Endothelial cell of umbilical vein (primary cell): ENCODE measurements at regions not wholly inside any gene's neighbourhood (a gene's known extent, or its start where the extent isn't known, plus 50 kb on each side); places are given as distances from the start of the nearest gene placed in this dataset.

Experiments used
- BruUV-seq: library from RNA; stranded (reverse); fragments of 400-500 nt; replicated peaks from 2 replicates; lab custom pipeline; 2021; lab: Mats Ljungman, UMichigan
- CTCF ChIA-PET: fragments of 300-600, 350-600 bp; sonication (Branson Sonifier 250); formaldehyde crosslinking; loops from one replicate; lab custom pipeline; 2021; ENCODE audit warnings: antibody characterized with exemption, inconsistent platforms; lab: Charles Lee
- POLR2A ChIA-PET: fragments of 300-600, 350-600 bp; sonication (Branson Sonifier 250); formaldehyde crosslinking; loops from one replicate; lab custom pipeline; 2021; ENCODE audit warnings: antibody characterized with exemption, inconsistent platforms; lab: Charles Lee
- DNase-seq: peaks from one replicate; pipeline ENCODE4 v3.0.0-alpha.2; 2011; ENCODE audit warnings: low read depth, low spot score
- FAIRE-seq: peaks from 2 replicates; lab custom pipeline; 2011; peaks lifted over from hg19 to GRCh38; lab: Jason Lieb, UNC
- H2AFZ ChIP-seq: 2 replicates; pipeline ENCODE4 v1.6.0; 2012; ENCODE audit warnings: low read depth, low read length, control low read depth, inconsistent platforms
- H3K27ac ChIP-seq: 2 replicates; pipeline ENCODE4 v1.5.1; 2011; ENCODE audit warnings: low read depth, mild to moderate bottlenecking, control low read depth, low read length, moderate library complexity; ENCODE audit not compliant: insufficient read depth
- H3K27me3 ChIP-seq, 2 experiments: 2 replicates each; pipeline versions ENCODE4 v1.6.0 to v1.6.1; 2011; ENCODE audit warnings: low read length in 2 of 2, mixed read lengths in 1 of 2; ENCODE audit not compliant: control insufficient read depth in 2 of 2, insufficient read depth in 2 of 2
- H3K36me3 ChIP-seq, 2 experiments: 2 replicates in 1 of 2; 3 replicates in 1 of 2; pipeline ENCODE4 v1.5.1; 2011; ENCODE audit warnings: low read length in 2 of 2, mild to moderate bottlenecking in 1 of 2, moderate library complexity in 1 of 2; ENCODE audit not compliant: control insufficient read depth in 2 of 2, insufficient read depth in 2 of 2; ENCODE audit errors: extremely low read depth in 1 of 2
- H3K4me1 ChIP-seq: 3 replicates; pipeline ENCODE4 v1.5.1; 2011; ENCODE audit warnings: mild to moderate bottlenecking, low read length; ENCODE audit not compliant: control insufficient read depth, insufficient read depth; ENCODE audit errors: extremely low read depth
- H3K4me2 ChIP-seq: 2 replicates; pipeline ENCODE4 v1.6.1; 2011; ENCODE audit warnings: low read length, control low read depth, mixed read lengths; ENCODE audit not compliant: insufficient read depth
- H3K4me3 ChIP-seq, 3 experiments: fragments of 200-600 bp in 1 of 3; sonication (generic), shearing (Covaris generic) in 1 of 3; replicated peaks in 1 of 3; 2 replicates each; pipeline ENCODE4 v1.5.1; 2011 to 2016; ENCODE audit warnings: control low read depth in 3 of 3, low read length in 3 of 3, mild to moderate bottlenecking in 2 of 3, inconsistent platforms in 1 of 3, low read depth in 1 of 3, moderate library complexity in 1 of 3; ENCODE audit not compliant: insufficient read depth in 1 of 3
- H3K79me2 ChIP-seq: 2 replicates; pipeline ENCODE4 v1.6.0; 2012; ENCODE audit warnings: low read length, inconsistent platforms; ENCODE audit not compliant: control insufficient read depth, insufficient read depth
- H3K9ac ChIP-seq: replicated peaks from 2 replicates; pipeline ENCODE3; 2011; ENCODE audit warnings: low read length, control low read depth; ENCODE audit not compliant: insufficient read depth; ENCODE audit errors: extremely low read depth
- H3K9me1 ChIP-seq: replicated peaks from 3 replicates; pipeline ENCODE4 v1.6.0; 2011; ENCODE audit warnings: mild to moderate bottlenecking, low read length; ENCODE audit not compliant: control insufficient read depth, insufficient read depth; ENCODE audit errors: extremely low read depth
- H3K9me3 ChIP-seq: replicated peaks from 2 replicates; pipeline ENCODE4 v1.5.1; 2012; ENCODE audit warnings: low read length, inconsistent platforms; ENCODE audit not compliant: control insufficient read depth, insufficient read depth
- H4K20me1 ChIP-seq: replicated peaks from 2 replicates; pipeline ENCODE3; 2011; ENCODE audit warnings: mild to moderate bottlenecking, low read length; ENCODE audit not compliant: control insufficient read depth, insufficient read depth; ENCODE audit errors: extremely low read depth
- EZH2 ChIP-seq: IDR thresholded peaks from 2 replicates; pipeline ENCODE4 v1.6.1; 2012; ENCODE audit warnings: borderline replicate concordance, low read depth, mild to moderate bottlenecking, moderate library complexity, low read length, inconsistent platforms; ENCODE audit not compliant: severe bottlenecking
- FOS ChIP-seq: IDR thresholded peaks from 2 replicates; pipeline ENCODE4 v1.6.1; 2011; ENCODE audit warnings: mild to moderate bottlenecking, low read length, moderate library complexity, borderline replicate concordance; ENCODE audit not compliant: insufficient read depth
- GATA2 ChIP-seq: IDR thresholded peaks from 2 replicates; pipeline ENCODE4 v1.7.0; 2011; ENCODE audit warnings: low read depth, mild to moderate bottlenecking, moderate library complexity, mixed read lengths, low read length; ENCODE audit not compliant: insufficient read length, insufficient read depth
- JUN ChIP-seq: IDR thresholded peaks from 2 replicates; pipeline ENCODE4 v1.6.1; 2011; ENCODE audit warnings: borderline replicate concordance, low read depth; ENCODE audit not compliant: insufficient read length, insufficient read depth
- MAX ChIP-seq: IDR thresholded peaks from 2 replicates; pipeline ENCODE4 v1.6.1; 2011; ENCODE audit not compliant: insufficient read depth, insufficient read length
- MYC ChIP-seq: IDR thresholded peaks from one replicate; pipeline ENCODE4 v1.6.1; 2011; ENCODE audit warnings: mild to moderate bottlenecking, low read depth, low read length
- POLR2A ChIP-seq: IDR thresholded peaks from 2 replicates; pipeline ENCODE4 v1.6.1; 2012; ENCODE audit warnings: low read depth, mild to moderate bottlenecking, control low read depth, low read length
- POLR2AphosphoS5 ChIP-seq: IDR thresholded peaks from 2 replicates; pipeline ENCODE4 v1.6.1; 2012; ENCODE audit warnings: low read depth, mild to moderate bottlenecking, control low read depth, low read length, moderate library complexity; ENCODE audit not compliant: insufficient read depth
- dilution Hi-C: fragments of 300-500 bp; cut with MboI; formaldehyde crosslinking; loops from one replicate; pipeline ENCODE4 v1.15.0; 2019; ENCODE audit warnings: low sequenced_read_pairs; ENCODE audit not compliant: extremely low pct_ligation_motif_present
- intact Hi-C: fragments of 100-400 bp; cut with micrococcal nuclease; formaldehyde crosslinking; loops from one replicate; pipeline ENCODE4 v1.10.0; 2022
- TF ChIP-seq, protein P1 (sequence below), 2 donors: IDR thresholded peaks; 1 replicate in 1 of 2; 2 replicates in 1 of 2; pipeline ENCODE4 v1.5.1; 2011; ENCODE audit warnings: low read length in 2 of 2, mild to moderate bottlenecking in 2 of 2, moderate library complexity in 2 of 2, control low read depth in 1 of 2, inconsistent platforms in 1 of 2, low read depth in 1 of 2; ENCODE audit not compliant: insufficient read depth in 1 of 2; ENCODE audit errors: extremely low read depth in 1 of 2

- Histone ChIP-seq H3K36me3 (no peaks in the 10 kb centered on the region), H3K79me2 (no peaks in the 10 kb centered on the region), H3K9me3 (no peaks in the 10 kb centered on the region), H2AFZ (no peak overlapping the region), H3K9ac (no peak overlapping the region), H3K4me3 (no peak overlapping the region), H3K4me1 (no peaks in the 10 kb centered on the region), H3K4me2 (no peak overlapping the region), H3K27me3 (no peaks in the 10 kb centered on the region), H3K27ac (no peak overlapping the region), H4K20me1 (no peaks in the 10 kb centered on the region), H3K9me1 (no peaks in the 10 kb centered on the region)
- no peak for FAIRE-seq
- dilution Hi-C loops: no loop called here
- TF ChIP-seq GATA2 (no peak), JUN (no peak), MAX (no peak), POLR2AphosphoS5 (no peak), FOS (no peak), POLR2A (no peak), MYC (no peak), EZH2 (no peak)
- TF ChIP-seq, protein P1, sequence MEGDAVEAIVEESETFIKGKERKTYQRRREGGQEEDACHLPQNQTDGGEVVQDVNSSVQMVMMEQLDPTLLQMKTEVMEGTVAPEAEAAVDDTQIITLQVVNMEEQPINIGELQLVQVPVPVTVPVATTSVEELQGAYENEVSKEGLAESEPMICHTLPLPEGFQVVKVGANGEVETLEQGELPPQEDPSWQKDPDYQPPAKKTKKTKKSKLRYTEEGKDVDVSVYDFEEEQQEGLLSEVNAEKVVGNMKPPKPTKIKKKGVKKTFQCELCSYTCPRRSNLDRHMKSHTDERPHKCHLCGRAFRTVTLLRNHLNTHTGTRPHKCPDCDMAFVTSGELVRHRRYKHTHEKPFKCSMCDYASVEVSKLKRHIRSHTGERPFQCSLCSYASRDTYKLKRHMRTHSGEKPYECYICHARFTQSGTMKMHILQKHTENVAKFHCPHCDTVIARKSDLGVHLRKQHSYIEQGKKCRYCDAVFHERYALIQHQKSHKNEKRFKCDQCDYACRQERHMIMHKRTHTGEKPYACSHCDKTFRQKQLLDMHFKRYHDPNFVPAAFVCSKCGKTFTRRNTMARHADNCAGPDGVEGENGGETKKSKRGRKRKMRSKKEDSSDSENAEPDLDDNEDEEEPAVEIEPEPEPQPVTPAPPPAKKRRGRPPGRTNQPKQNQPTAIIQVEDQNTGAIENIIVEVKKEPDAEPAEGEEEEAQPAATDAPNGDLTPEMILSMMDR (IDR thresholded peaks at IDR 0.05; ENCODE audit: extremely low read depth in 1 of 2, insufficient read depth in 1 of 2, low read depth in 1 of 2, low read length in 2 of 2): no peak
- no TSS peak for BruUV-seq
- ChIA-PET POLR2A (no interaction called here), CTCF (no interaction called here)
- DNase-seq: no peak
- intact Hi-C loops: no loop called here
These were observed 111.7 kb upstream of the RPS6KA3 start for GRCh38 chrX:20378233-20378920.
